Esophagus mucosa (tissue), 1 donor: ENCODE measurements at regions not wholly inside any gene's neighbourhood (a gene's known extent, or its start where the extent isn't known, plus 50 kb on each side); places are given as distances from the start of the nearest gene placed in this dataset.

Experiments
- ATAC-seq: fragments of 200-7000 bp; cut with Tn5 transposase; one replicate; pipeline ENCODE4 v1.9.1; 2020
- donor health status: DM: yes; HTN: yes; CAD: no.

GRCh38 chr5:165620394-165620793 lies 2115.0 kb downstream of the MAT2B start:
- ATAC-seq: no peak

- no peak for ATAC-seq
Observed at GRCh38 chr5:165622864-165623536, 2117.6 kb downstream of the MAT2B start.

- ATAC-seq: no peak
Observed at GRCh38 chr5:165624166-165624946, 2118.9 kb downstream of the MAT2B start.

- ATAC-seq: no peak
Observed at GRCh38 chr5:165626161-165626560, 2120.7 kb downstream of the MAT2B start.

- no peak for ATAC-seq
Observed at GRCh38 chr5:165627548-165628170, 2122.2 kb downstream of the MAT2B start.

- ATAC-seq: no peak
Observed at GRCh38 chr5:165630261-165630778, 2124.9 kb downstream of the MAT2B start.

- ATAC-seq: no peak
Observed at GRCh38 chr5:165631235-165631634, 2125.8 kb downstream of the MAT2B start.

- no peak for ATAC-seq
Observed at GRCh38 chr5:165642366-165642765, 2136.9 kb downstream of the MAT2B start.

GRCh38 chr5:165665735-165666400 lies 2160.4 kb downstream of the MAT2B start:
- no peak for ATAC-seq

- ATAC-seq: no peak
Observed at GRCh38 chr5:165673499-165673898, 2168.1 kb downstream of the MAT2B start.

GRCh38 chr5:165695796-165696195 lies 2190.4 kb downstream of the MAT2B start:
- no peak for ATAC-seq

GRCh38 chr5:165705960-165706359 lies 2200.5 kb downstream of the MAT2B start:
- no peak for ATAC-seq

GRCh38 chr5:165712011-165712410 lies 2206.6 kb downstream of the MAT2B start:
- no peak for ATAC-seq

- ATAC-seq: no peak
Observed at GRCh38 chr5:165714598-165714997, 2209.2 kb downstream of the MAT2B start.

- no peak for ATAC-seq
Observed at GRCh38 chr5:165720901-165721300, 2215.5 kb downstream of the MAT2B start.

GRCh38 chr5:165722401-165722800 lies 2217.0 kb downstream of the MAT2B start:
- ATAC-seq: no peak

GRCh38 chr5:165723931-165724330 lies 2218.5 kb downstream of the MAT2B start:
- ATAC-seq: no peak

- no peak for ATAC-seq
Observed at GRCh38 chr5:165728425-165728824, 2223.0 kb downstream of the MAT2B start.

- ATAC-seq: no peak
Observed at GRCh38 chr5:165735388-165735787, 2230.0 kb downstream of the MAT2B start.

- ATAC-seq: no peak
Observed at GRCh38 chr5:165739079-165739741, 2233.8 kb downstream of the MAT2B start.

GRCh38 chr5:165757791-165758190 lies 2252.4 kb downstream of the MAT2B start:
- no peak for ATAC-seq

- no peak for ATAC-seq
Observed at GRCh38 chr5:165775111-165775510, 2269.7 kb downstream of the MAT2B start.
